WTC11 (cell line): ENCODE measurements at regions not wholly inside any gene's neighbourhood (a gene's known extent, or its start where the extent isn't known, plus 50 kb on each side); places are given as distances from the start of the nearest gene placed in this dataset.

ENCODE experiments used
- ATAC-seq: fragments of 200-7000 bp; cut with Tn5 transposase; 2 replicates; pipeline ENCODE4 v1.10.0; 2021; ENCODE audit warnings: mild to moderate bottlenecking, moderate library complexity
- CTCF ChIA-PET: fragments of 300-600 bp; sonication (Branson Sonifier 250); formaldehyde crosslinking; loops from one replicate; lab custom pipeline; 2021; ENCODE audit warnings: antibody characterized with exemption; lab: Charles Lee
- POLR2A ChIA-PET: fragments of 350-600 bp; sonication (Branson Sonifier 250); formaldehyde crosslinking; loops from one replicate; lab custom pipeline; 2021; ENCODE audit warnings: antibody characterized with exemption; lab: Charles Lee
- DNase-seq: peaks from one replicate; pipeline ENCODE4 v3.0.0; 2021; ENCODE audit warnings: low spot score
- H3K27ac Mint-ChIP-seq: 2 replicates; pipeline ENCODE4 v1.8.0; 2021; ENCODE audit warnings: mixed read lengths
- H3K27me3 Mint-ChIP-seq: 2 replicates; pipeline ENCODE4 v1.8.0; 2021; ENCODE audit warnings: low read depth, mild to moderate bottlenecking, moderate library complexity, mixed read lengths
- H3K36me3 Mint-ChIP-seq: 2 replicates; pipeline ENCODE4 v1.8.0; 2021; ENCODE audit warnings: mixed read lengths
- H3K4me1 Mint-ChIP-seq: 2 replicates; pipeline ENCODE4 v1.8.0; 2022; ENCODE audit warnings: mixed read lengths
- H3K4me3 Mint-ChIP-seq: 2 replicates; pipeline ENCODE4 v1.8.0; 2021; ENCODE audit warnings: mild to moderate bottlenecking, moderate library complexity, mixed read lengths
- H3K9me3 Mint-ChIP-seq: 2 replicates; pipeline ENCODE4 v1.8.0; 2021; ENCODE audit warnings: mixed read lengths
- ATF1 ChIP-seq: sonication (generic); formaldehyde crosslinking; IDR thresholded peaks from 2 replicates; pipeline ENCODE4 v1.8.1; 2023; ENCODE audit warnings: mild to moderate bottlenecking, moderate library complexity, missing genetic modification reagents
- CREM ChIP-seq: sonication (generic); formaldehyde crosslinking; IDR thresholded peaks from 2 replicates; pipeline ENCODE4 v1.8.1; 2022; ENCODE audit warnings: mild to moderate bottlenecking, missing genetic modification reagents, moderate library complexity
- FOXP1 ChIP-seq: sonication (generic); formaldehyde crosslinking; IDR thresholded peaks from 2 replicates; pipeline ENCODE4 v1.8.0; 2022; ENCODE audit warnings: missing genetic modification reagents, mild to moderate bottlenecking, moderate library complexity, borderline replicate concordance
- GTF2I ChIP-seq: fragments of 250-450 bp; sonication (Bioruptor Pico); conservative IDR thresholded peaks from 2 replicates; pipeline ENCODE4 v1.4.0; 2021; ENCODE audit warnings: mild to moderate bottlenecking
- HMGA2 ChIP-seq: fragments of 250-450 bp; sonication (Bioruptor Pico); IDR thresholded peaks from 2 replicates; pipeline ENCODE4 v1.4.0; 2021; ENCODE audit warnings: mild to moderate bottlenecking, moderate library complexity
- NFE2L1 ChIP-seq: sonication (generic); formaldehyde crosslinking; IDR thresholded peaks from 2 replicates; pipeline ENCODE4 v1.8.1; 2023; ENCODE audit warnings: missing genetic modification reagents
- RELA ChIP-seq: sonication (generic); formaldehyde crosslinking; IDR thresholded peaks from 2 replicates; pipeline ENCODE4 v1.8.1; 2022; ENCODE audit warnings: missing genetic modification reagents, mild to moderate bottlenecking, borderline replicate concordance
- SMAD4 ChIP-seq: sonication (generic); formaldehyde crosslinking; IDR thresholded peaks from 2 replicates; pipeline ENCODE4 v1.8.0; 2022; ENCODE audit warnings: mild to moderate bottlenecking, missing genetic modification reagents
- SOX15 ChIP-seq: fragments of 250-450 bp; sonication (Bioruptor Pico); IDR thresholded peaks from 2 replicates; pipeline ENCODE4 v1.9.0; 2021; ENCODE audit warnings: mild to moderate bottlenecking
- TCF7 ChIP-seq: sonication (generic); formaldehyde crosslinking; IDR thresholded peaks from 2 replicates; pipeline ENCODE4 v1.8.0; 2022; ENCODE audit warnings: mild to moderate bottlenecking, low read depth, missing genetic modification reagents, moderate library complexity
- TEAD1 ChIP-seq: sonication (generic); formaldehyde crosslinking; IDR thresholded peaks from 2 replicates; pipeline ENCODE4 v1.8.0; 2022; ENCODE audit warnings: mild to moderate bottlenecking, missing genetic modification reagents
- TEAD4 ChIP-seq: sonication (generic); formaldehyde crosslinking; IDR thresholded peaks from 2 replicates; pipeline ENCODE4 v1.8.0; 2022; ENCODE audit warnings: mild to moderate bottlenecking, missing genetic modification reagents
- ZNF219 ChIP-seq: sonication (generic); formaldehyde crosslinking; IDR thresholded peaks from 2 replicates; pipeline ENCODE4 v1.8.0; 2023; ENCODE audit warnings: missing genetic modification reagents, mild to moderate bottlenecking, borderline replicate concordance
- ZNF317 ChIP-seq: sonication (generic); formaldehyde crosslinking; IDR thresholded peaks from 2 replicates; pipeline ENCODE4 v1.8.1; 2023; ENCODE audit warnings: low read depth, mild to moderate bottlenecking, moderate library complexity, missing genetic modification reagents, borderline replicate concordance
- TF ChIP-seq, protein P1 (sequence below): sonication (generic); formaldehyde crosslinking; IDR thresholded peaks from 2 replicates; pipeline ENCODE4 v1.8.0; 2022; ENCODE audit warnings: mild to moderate bottlenecking, missing genetic modification reagents
- TF ChIP-seq, protein P2 (sequence below): sonication (generic); formaldehyde crosslinking; IDR thresholded peaks from 2 replicates; pipeline ENCODE4 v1.8.1; 2023; ENCODE audit warnings: mild to moderate bottlenecking, missing genetic modification reagents
- TF ChIP-seq, protein P3 (sequence below): fragments of 250-450 bp; sonication (Bioruptor Pico); IDR thresholded peaks from 2 replicates; pipeline ENCODE4 v1.8.0; 2021; ENCODE audit warnings: mild to moderate bottlenecking
- TF ChIP-seq, protein P4 (sequence below): fragments of 250-450 bp; sonication (Bioruptor Pico); IDR thresholded peaks from 2 replicates; pipeline ENCODE4 v1.9.0; 2021; ENCODE audit warnings: mild to moderate bottlenecking, borderline replicate concordance
- TF ChIP-seq, protein P5 (sequence below): sonication (generic); formaldehyde crosslinking; IDR thresholded peaks from 2 replicates; pipeline ENCODE4 v1.8.1; 2022; ENCODE audit warnings: low read depth, mild to moderate bottlenecking, moderate library complexity, missing genetic modification reagents, borderline replicate concordance
- TF ChIP-seq, protein P6 (sequence below): fragments of 250-450 bp; sonication (Bioruptor Pico); conservative IDR thresholded peaks from 2 replicates; pipeline ENCODE4 v1.9.0; 2021; ENCODE audit warnings: mild to moderate bottlenecking

DNA sequence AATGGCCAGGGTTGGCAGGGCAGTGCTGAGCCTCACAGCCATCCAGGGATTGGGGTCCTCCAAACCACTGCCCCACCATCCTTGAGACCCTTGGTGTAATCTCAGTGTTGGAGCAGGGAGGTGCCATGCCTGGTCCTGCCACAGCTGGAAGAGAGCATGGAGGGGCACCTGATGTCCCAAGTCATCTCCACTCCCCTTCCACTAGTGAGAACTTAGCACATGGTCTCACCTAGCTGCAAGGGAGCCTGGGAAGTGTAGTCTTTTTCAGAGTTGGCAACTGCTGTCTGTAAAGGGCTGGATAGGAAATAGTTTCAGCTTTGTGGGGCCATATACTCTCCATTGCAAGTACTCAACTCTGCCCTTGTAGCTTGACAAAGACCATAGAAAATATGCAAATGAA lies 238.7 kb downstream of the RPS24 start:
- DNase-seq = no peak
- H3K27ac Mint-ChIP-seq = no peak overlapping the region
- peaks cover 7% of the 10 kb centered on the region for H3K4me1 Mint-ChIP-seq
- POLR2A ChIA-PET = no interaction called here
- TF ChIP-seq TCF7 (CRISPR knock-in tag) (no peak), FOXP1 (CRISPR knock-in tag) (no peak), SMAD4 (CRISPR knock-in tag) (no peak), ZNF317 (no peak), TEAD1 (CRISPR knock-in tag) (no peak), SOX15 (no peak), HMGA2 (no peak), RELA (CRISPR knock-in tag) (no peak), TEAD4 (no peak), NFE2L1 (CRISPR knock-in tag) (no peak), ZNF219 (CRISPR knock-in tag) (no peak), GTF2I (CRISPR knock-in tag) (no peak), CREM (no peak), ATF1 (CRISPR knock-in tag) (no peak)
- TF ChIP-seq, protein P1, sequence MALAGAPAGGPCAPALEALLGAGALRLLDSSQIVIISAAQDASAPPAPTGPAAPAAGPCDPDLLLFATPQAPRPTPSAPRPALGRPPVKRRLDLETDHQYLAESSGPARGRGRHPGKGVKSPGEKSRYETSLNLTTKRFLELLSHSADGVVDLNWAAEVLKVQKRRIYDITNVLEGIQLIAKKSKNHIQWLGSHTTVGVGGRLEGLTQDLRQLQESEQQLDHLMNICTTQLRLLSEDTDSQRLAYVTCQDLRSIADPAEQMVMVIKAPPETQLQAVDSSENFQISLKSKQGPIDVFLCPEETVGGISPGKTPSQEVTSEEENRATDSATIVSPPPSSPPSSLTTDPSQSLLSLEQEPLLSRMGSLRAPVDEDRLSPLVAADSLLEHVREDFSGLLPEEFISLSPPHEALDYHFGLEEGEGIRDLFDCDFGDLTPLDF (CRISPR knock-in tag) = no peak
- TF ChIP-seq, protein P2, sequence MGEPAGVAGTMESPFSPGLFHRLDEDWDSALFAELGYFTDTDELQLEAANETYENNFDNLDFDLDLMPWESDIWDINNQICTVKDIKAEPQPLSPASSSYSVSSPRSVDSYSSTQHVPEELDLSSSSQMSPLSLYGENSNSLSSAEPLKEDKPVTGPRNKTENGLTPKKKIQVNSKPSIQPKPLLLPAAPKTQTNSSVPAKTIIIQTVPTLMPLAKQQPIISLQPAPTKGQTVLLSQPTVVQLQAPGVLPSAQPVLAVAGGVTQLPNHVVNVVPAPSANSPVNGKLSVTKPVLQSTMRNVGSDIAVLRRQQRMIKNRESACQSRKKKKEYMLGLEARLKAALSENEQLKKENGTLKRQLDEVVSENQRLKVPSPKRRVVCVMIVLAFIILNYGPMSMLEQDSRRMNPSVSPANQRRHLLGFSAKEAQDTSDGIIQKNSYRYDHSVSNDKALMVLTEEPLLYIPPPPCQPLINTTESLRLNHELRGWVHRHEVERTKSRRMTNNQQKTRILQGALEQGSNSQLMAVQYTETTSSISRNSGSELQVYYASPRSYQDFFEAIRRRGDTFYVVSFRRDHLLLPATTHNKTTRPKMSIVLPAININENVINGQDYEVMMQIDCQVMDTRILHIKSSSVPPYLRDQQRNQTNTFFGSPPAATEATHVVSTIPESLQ = no peak
- TF ChIP-seq, protein P3, sequence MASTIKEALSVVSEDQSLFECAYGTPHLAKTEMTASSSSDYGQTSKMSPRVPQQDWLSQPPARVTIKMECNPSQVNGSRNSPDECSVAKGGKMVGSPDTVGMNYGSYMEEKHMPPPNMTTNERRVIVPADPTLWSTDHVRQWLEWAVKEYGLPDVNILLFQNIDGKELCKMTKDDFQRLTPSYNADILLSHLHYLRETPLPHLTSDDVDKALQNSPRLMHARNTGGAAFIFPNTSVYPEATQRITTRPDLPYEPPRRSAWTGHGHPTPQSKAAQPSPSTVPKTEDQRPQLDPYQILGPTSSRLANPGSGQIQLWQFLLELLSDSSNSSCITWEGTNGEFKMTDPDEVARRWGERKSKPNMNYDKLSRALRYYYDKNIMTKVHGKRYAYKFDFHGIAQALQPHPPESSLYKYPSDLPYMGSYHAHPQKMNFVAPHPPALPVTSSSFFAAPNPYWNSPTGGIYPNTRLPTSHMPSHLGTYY (CRISPR knock-in tag) = no peak
- TF ChIP-seq, protein P4, sequence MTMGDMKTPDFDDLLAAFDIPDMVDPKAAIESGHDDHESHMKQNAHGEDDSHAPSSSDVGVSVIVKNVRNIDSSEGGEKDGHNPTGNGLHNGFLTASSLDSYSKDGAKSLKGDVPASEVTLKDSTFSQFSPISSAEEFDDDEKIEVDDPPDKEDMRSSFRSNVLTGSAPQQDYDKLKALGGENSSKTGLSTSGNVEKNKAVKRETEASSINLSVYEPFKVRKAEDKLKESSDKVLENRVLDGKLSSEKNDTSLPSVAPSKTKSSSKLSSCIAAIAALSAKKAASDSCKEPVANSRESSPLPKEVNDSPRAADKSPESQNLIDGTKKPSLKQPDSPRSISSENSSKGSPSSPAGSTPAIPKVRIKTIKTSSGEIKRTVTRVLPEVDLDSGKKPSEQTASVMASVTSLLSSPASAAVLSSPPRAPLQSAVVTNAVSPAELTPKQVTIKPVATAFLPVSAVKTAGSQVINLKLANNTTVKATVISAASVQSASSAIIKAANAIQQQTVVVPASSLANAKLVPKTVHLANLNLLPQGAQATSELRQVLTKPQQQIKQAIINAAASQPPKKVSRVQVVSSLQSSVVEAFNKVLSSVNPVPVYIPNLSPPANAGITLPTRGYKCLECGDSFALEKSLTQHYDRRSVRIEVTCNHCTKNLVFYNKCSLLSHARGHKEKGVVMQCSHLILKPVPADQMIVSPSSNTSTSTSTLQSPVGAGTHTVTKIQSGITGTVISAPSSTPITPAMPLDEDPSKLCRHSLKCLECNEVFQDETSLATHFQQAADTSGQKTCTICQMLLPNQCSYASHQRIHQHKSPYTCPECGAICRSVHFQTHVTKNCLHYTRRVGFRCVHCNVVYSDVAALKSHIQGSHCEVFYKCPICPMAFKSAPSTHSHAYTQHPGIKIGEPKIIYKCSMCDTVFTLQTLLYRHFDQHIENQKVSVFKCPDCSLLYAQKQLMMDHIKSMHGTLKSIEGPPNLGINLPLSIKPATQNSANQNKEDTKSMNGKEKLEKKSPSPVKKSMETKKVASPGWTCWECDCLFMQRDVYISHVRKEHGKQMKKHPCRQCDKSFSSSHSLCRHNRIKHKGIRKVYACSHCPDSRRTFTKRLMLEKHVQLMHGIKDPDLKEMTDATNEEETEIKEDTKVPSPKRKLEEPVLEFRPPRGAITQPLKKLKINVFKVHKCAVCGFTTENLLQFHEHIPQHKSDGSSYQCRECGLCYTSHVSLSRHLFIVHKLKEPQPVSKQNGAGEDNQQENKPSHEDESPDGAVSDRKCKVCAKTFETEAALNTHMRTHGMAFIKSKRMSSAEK (CRISPR knock-in tag) = no peak
- TF ChIP-seq, protein P5, sequence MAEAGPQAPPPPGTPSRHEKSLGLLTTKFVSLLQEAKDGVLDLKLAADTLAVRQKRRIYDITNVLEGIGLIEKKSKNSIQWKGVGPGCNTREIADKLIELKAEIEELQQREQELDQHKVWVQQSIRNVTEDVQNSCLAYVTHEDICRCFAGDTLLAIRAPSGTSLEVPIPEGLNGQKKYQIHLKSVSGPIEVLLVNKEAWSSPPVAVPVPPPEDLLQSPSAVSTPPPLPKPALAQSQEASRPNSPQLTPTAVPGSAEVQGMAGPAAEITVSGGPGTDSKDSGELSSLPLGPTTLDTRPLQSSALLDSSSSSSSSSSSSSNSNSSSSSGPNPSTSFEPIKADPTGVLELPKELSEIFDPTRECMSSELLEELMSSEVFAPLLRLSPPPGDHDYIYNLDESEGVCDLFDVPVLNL = no peak
- TF ChIP-seq, protein P6, sequence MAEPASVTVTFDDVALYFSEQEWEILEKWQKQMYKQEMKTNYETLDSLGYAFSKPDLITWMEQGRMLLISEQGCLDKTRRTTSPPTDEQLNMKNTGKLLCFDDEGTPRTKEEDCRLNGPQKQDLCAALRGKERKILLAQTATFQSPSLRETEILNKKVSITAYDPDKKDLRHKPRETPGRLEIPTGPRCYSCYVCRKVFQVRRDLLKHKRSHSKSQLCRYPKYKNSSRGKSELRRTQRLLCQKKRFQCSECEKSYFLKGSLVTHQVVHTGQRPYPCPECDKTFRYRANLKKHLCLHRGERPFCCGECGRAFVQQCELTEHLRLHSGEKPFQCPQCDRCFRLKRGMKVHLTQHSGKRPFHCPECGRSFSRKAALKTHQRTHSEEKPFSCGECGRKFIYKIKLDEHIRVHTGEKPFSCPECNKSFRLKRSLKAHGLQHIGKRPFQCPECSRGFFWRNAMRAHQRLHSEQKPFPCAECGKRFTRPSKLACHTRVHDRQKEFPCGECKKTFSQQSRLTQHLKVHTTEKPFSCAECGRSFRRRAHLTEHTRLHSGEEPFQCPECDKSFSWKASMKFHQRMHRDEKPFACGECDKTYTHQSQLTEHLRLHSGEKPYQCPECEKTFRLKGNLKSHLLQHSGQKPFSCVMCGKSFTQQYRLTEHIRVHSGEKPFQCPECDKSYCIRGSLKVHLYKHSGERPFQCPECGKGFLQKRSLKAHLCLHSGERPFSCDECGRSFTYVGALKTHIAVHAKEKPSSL (CRISPR knock-in tag) = no peak
- TF ChIP-seq, all 79 proteins: peak for 0
- CTCF ChIA-PET = interaction anchor here (0.8 kb wide), 1 partner anchor 30 kb away, joined by 3 read pairs; no protein-coding TSS in a partner anchor
- H3K36me3 Mint-ChIP-seq = no peaks in the 10 kb centered on the region
- peaks cover 8% of the 10 kb centered on the region; the same call in 1 of the 2 replicates for H3K27me3 Mint-ChIP-seq
- H3K4me3 Mint-ChIP-seq = no peak overlapping the region
- no peak for ATAC-seq
- peaks cover 22% of the 10 kb centered on the region for H3K9me3 Mint-ChIP-seq
